ENCODE measurements at regions not wholly inside any gene's neighbourhood (a gene's known extent, or its start where the extent isn't known, plus 50 kb on each side); places are given as distances from the start of the nearest gene placed in this dataset.

DNA sequence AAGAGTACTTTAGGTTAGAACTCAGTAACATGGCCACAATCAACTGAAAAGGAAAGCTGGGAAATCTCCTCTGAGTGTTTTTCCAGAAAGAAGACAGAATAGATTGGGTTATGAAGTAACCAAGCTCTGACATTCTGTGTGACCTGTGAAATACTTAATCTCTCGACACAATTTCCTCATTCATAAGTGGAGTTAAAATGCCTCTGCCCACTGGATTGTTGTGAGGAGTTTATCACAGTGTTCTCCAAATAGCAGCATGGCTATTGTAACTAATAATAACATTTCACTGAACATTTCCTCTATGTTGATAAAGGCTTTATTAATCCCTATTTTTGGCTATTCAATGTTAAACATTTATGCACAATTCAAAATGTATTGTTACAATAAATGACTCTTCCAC is 311.0 kb downstream of the GABRB2 start:
- no peak for ATAC-seq
- no peaks in the 10 kb centered on the region for H3K27me3 Mint-ChIP-seq
- no peak overlapping the region for H3K4me3 Mint-ChIP-seq
- DNase-seq: no peak
- H3K4me1 Mint-ChIP-seq: no peaks in the 10 kb centered on the region
- H3K27ac Mint-ChIP-seq: no peak overlapping the region
- H3K9me3 Mint-ChIP-seq: peaks cover 0 to 2% of the 10 kb centered on the region in 2 donors

DNA sequence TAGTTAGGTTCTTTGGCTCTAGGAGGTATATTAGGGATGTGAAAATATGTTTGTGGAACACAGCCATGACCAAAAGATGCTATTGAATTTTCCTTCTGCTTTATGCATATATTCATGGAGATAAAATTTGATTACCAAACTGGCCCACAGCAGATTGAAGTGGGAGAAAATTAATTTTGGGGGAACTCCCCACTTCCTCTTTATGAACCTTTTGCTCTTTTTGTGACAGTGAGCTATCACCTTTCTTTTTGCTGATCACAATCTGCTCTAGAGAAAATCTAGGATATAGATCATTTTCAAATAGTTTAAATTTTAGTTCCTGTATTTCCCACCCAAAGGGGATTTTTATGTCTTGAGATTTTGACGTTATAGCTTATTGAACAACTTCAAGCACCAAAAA is 313.0 kb downstream of the GABRB2 start:
- Mint-ChIP-seq H3K27ac (no peak overlapping the region), H3K9me3 (no peaks in the 10 kb centered on the region), H3K27me3 (no peaks in the 10 kb centered on the region), H3K4me1 (no peaks in the 10 kb centered on the region), H3K4me3 (no peak overlapping the region)
- DNase-seq (no peak), ATAC-seq (no peak)

GRCh38 chr5:161230221-161230620 is 316.3 kb downstream of the GABRB2 start:
- Mint-ChIP-seq H3K9me3 (peaks cover 0 to 5% of the 10 kb centered on the region in 2 donors), H3K4me3 (no peak overlapping the region), H3K27me3 (no peaks in the 10 kb centered on the region), H3K27ac (no peak overlapping the region), H3K4me1 (no peaks in the 10 kb centered on the region)
- DNase-seq: no peak
- no peak for ATAC-seq

DNA sequence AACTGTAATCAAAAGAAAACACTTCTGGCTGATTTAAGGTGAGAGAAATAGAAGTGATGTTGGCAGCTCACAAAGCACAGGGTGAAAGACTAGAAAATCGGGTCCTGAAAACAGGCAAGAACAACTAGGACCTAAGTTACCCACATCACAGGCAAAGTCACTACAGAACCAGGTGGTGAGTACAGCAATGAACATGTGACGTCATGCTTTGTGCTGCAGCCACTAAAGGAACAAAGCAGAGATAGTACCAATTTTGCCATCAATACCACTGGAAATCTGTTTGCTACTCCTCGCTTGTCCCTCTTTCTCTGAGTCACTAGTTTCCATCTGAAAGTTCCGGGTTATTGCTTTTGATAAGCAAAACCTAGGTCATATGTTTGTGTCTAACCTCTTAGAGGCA is 326.7 kb downstream of the GABRB2 start:
- ATAC-seq (no peak), DNase-seq (no peak)
- H3K4me1 Mint-ChIP-seq: no peaks in the 10 kb centered on the region

GRCh38 chr5:161216877-161217276 is 329.6 kb downstream of the GABRB2 start:
- ATAC-seq (no peak), DNase-seq (no peak)
- H3K4me1 Mint-ChIP-seq: no peaks in the 10 kb centered on the region
- peaks cover 6 to 7% of the 10 kb centered on the region in 2 donors for H3K9me3 Mint-ChIP-seq
- H3K27ac Mint-ChIP-seq: no peak overlapping the region
- H3K4me3 Mint-ChIP-seq: no peak overlapping the region
- H3K27me3 Mint-ChIP-seq: no peaks in the 10 kb centered on the region

More for the DNA sequence above, 326.7 kb downstream of the GABRB2 start:
- Mint-ChIP-seq H3K27me3 (no peaks in the 10 kb centered on the region), H3K27ac (no peak overlapping the region), H3K9me3 (peaks cover 6 to 7% of the 10 kb centered on the region in 2 donors), H3K4me3 (no peak overlapping the region)

DNA sequence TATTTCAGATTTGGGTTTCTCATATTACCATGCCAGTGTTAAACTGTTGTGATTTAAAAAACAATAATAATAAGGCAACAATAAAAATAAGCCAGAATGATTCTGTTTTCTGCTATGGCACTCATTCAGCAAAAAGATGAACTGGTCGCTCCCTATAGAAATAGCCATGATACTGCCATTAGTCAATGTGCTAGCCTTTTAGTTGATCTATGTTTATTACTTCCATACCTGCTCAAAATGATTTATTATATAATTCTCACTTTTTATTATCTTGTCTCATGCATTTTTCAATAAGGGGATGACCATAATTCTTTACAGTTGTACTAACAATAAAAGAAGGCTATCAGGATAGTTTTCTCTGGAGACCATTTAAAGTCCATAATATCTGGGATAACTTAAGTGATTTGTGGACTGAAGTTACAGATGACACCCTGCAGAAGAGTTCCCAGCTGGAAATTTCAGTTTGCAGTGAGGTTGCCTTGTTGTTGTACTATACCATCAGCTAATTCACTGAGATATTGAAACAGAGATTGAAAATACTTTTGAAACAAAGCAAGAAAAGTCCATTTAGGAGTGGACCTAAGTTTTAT is 334.3 kb downstream of the GABRB2 start:
- no peak overlapping the region for H3K27ac Mint-ChIP-seq
- no peak overlapping the region for H3K4me3 Mint-ChIP-seq
- no peak for ATAC-seq
- H3K9me3 Mint-ChIP-seq: no peaks in the 10 kb centered on the region
- DNase-seq: no peak
- H3K27me3 Mint-ChIP-seq: no peaks in the 10 kb centered on the region
- H3K4me1 Mint-ChIP-seq: no peaks in the 10 kb centered on the region

DNA sequence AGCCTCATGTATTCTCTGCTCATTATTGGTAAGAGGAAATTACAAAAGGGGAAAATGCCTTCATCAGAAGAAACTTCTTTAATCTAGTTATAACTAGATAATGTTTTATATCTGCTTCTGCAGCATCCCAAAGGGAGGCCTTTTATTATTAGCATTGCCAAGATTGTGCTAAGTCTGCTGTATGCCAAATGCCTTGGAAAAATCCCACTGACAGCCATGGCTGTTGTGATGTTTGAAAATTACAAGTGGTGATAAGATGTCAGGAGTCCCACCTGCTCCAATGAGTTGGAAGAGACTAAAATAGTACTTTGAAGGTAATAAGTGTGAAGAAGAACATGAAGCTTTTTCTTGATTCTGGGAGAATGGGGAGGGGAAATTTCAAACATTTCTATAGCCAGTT is 345.0 kb downstream of the GABRB2 start:
- H3K4me3 Mint-ChIP-seq: no peak overlapping the region
- H3K27me3 Mint-ChIP-seq: no peaks in the 10 kb centered on the region
- no peaks in the 10 kb centered on the region for H3K4me1 Mint-ChIP-seq
- no peak overlapping the region for H3K27ac Mint-ChIP-seq
- ATAC-seq: no peak
- peaks cover 11 to 18% of the 10 kb centered on the region in 2 donors for H3K9me3 Mint-ChIP-seq
- DNase-seq: no peak

DNA sequence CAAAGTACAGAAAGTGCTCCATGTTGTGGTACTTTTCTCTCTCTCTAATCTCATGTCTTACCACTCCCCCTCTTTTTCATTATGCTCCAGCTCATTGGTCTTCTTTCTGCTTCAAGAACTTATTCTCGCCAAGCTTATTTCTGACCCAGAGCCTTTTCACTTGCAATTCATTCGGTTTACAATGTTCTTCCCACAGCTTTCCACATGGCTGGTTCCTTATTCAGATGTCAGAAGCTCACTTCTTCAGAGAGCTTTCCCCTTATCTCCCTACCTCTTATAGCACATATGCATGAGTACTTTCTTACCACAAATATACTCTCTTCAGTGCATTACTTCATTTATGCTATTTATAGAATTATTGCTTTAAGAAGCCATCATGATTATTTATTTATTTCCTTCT is 338.8 kb upstream of the ATP10B start:
- ATAC-seq (no peak), DNase-seq (no peak)
- Mint-ChIP-seq H3K4me1 (no peaks in the 10 kb centered on the region), H3K9me3 (no peaks in the 10 kb centered on the region), H3K4me3 (no peak overlapping the region), H3K27me3 (no peaks in the 10 kb centered on the region), H3K27ac (no peak overlapping the region)

DNA sequence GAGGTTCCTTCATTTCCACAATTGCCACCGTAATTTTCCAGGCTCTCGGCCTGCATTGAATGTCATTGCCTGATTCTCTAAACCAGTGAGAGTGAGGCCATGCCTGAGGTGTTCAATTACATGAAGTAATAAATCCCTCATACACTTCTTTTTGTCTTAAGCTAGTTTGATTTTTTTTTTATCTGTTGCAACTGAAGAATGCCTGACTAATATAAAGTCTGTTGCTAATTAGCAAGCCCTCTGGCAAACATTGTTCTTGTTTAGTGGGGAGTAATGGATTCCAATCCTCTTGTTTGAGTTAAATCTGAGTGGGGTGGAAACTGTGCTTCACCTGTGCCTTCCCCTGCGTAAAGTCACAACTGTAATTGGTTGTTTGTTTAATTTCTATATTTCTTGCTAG is 338.1 kb upstream of the ATP10B start:
- DNase-seq (no peak), ATAC-seq (no peak)
- Mint-ChIP-seq H3K4me1 (no peaks in the 10 kb centered on the region), H3K4me3 (no peak overlapping the region), H3K9me3 (no peaks in the 10 kb centered on the region), H3K27ac (no peak overlapping the region), H3K27me3 (no peaks in the 10 kb centered on the region)

GRCh38 chr5:161189452-161189851 is 337.4 kb upstream of the ATP10B start:
- H3K9me3 Mint-ChIP-seq: no peaks in the 10 kb centered on the region
- H3K27me3 Mint-ChIP-seq: no peaks in the 10 kb centered on the region
- no peak overlapping the region for H3K27ac Mint-ChIP-seq
- no peaks in the 10 kb centered on the region for H3K4me1 Mint-ChIP-seq
- DNase-seq (no peak), ATAC-seq (no peak)
- no peak overlapping the region for H3K4me3 Mint-ChIP-seq

- peaks cover 6 to 18% of the 10 kb centered on the region in 2 donors for H3K9me3 Mint-ChIP-seq
- H3K4me3 Mint-ChIP-seq: no peak overlapping the region
- DNase-seq (no peak), ATAC-seq (no peak)
- H3K27ac Mint-ChIP-seq: no peak overlapping the region
- no peaks in the 10 kb centered on the region for H3K4me1 Mint-ChIP-seq
- no peaks in the 10 kb centered on the region for H3K27me3 Mint-ChIP-seq
Measured at GRCh38 chr5:161183559-161183958, 331.5 kb upstream of the ATP10B start.

GRCh38 chr5:161176221-161176620 is 324.2 kb upstream of the ATP10B start:
- H3K4me1 Mint-ChIP-seq: no peaks in the 10 kb centered on the region
- no peak for ATAC-seq
- no peak overlapping the region for H3K4me3 Mint-ChIP-seq
- H3K27me3 Mint-ChIP-seq: no peaks in the 10 kb centered on the region
- no peak overlapping the region for H3K27ac Mint-ChIP-seq
- DNase-seq: no peak
- peaks cover 10 to 13% of the 10 kb centered on the region in 2 donors for H3K9me3 Mint-ChIP-seq

- Mint-ChIP-seq H3K27me3 (no peaks in the 10 kb centered on the region), H3K4me3 (no peak overlapping the region), H3K9me3 (peaks cover 8% of the 10 kb centered on the region in 2 donors), H3K27ac (no peak overlapping the region), H3K4me1 (no peaks in the 10 kb centered on the region)
- no peak for DNase-seq
- ATAC-seq: no peak
Measured at GRCh38 chr5:161169776-161170175, 317.8 kb upstream of the ATP10B start.

- Mint-ChIP-seq H3K4me3 (no peak overlapping the region), H3K9me3 (peaks cover 8 to 9% of the 10 kb centered on the region in 2 donors), H3K27me3 (no peaks in the 10 kb centered on the region), H3K27ac (peak overlapping the region in 1 of 2 donors; percentile 78), H3K4me1 (no peaks in the 10 kb centered on the region)
- ATAC-seq (no peak), DNase-seq (no peak)
Measured at GRCh38 chr5:161167016-161167767, 315.2 kb upstream of the ATP10B start.

DNA sequence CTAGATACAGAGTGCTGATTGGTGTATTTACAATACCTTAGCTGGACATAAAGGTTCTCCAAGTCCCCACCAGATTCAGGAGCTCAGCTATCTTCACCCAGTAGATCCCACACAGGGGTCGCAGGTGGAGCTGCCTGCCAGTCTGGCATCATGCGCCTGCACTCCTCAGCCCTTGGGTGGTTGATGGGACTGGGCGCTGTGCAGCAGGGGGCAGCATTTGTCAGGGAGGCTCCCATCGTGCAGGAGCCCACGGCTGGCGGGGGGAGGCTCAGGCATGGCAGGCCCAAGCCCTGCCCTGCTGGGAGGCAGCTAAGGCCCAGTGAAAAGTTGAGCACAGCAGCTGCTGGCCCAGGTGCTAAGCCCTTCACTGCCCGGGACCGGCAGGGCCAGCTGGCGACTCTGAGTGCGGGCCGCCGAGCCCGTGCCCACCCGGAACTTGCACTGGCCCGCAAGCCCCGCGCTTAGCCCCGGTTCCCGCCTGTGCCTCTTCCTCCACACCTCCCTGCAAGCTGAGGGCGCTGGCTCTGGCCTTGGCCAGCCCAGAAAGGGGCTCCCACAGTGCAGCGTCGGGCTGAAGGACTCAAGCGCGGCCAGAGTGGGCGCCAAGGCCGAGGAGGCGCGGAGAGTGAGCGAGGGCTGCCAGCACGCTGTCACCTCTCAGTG is 314.1 kb upstream of the ATP10B start:
- DNase-seq (no peak), ATAC-seq (no peak)
- Mint-ChIP-seq H3K27me3 (no peaks in the 10 kb centered on the region), H3K4me1 (no peaks in the 10 kb centered on the region), H3K4me3 (no peak overlapping the region), H3K27ac (no peak overlapping the region), H3K9me3 (peaks cover 8 to 9% of the 10 kb centered on the region in 2 donors)

GRCh38 chr5:161157925-161158324 is 305.9 kb upstream of the ATP10B start:
- Mint-ChIP-seq H3K4me3 (no peak overlapping the region), H3K27me3 (no peaks in the 10 kb centered on the region), H3K4me1 (no peaks in the 10 kb centered on the region), H3K27ac (no peak overlapping the region), H3K9me3 (peaks cover 14 to 18% of the 10 kb centered on the region in 2 donors)
- DNase-seq: no peak
- no peak for ATAC-seq

All from stimulated activated naive CD8-positive, alpha-beta T cell treated with anti-CD3 and anti-CD28 coated beads, Interleukin-15, amount 100 ng/mL, for 72 hours (primary cell).